GM04504 (cell line): ENCODE measurements at regions not wholly inside any gene's neighbourhood (a gene's known extent, or its start where the extent isn't known, plus 50 kb on each side); places are given as distances from the start of the nearest gene placed in this dataset.
A peak's percentile ranks its signal among the peaks of the same experiment; 100 is the strongest.
"Not testable (repeated sequence)": the region's sequence is repeated elsewhere in the genome, so short reads cannot be mapped to it uniquely, and the experiment has no call there.

Experiments
- DNase-seq: peaks from one replicate; pipeline ENCODE4 v3.0.0-alpha.2; 2012; ENCODE audit warnings: low read depth

GRCh38 chr15:47124430-47125102 is 592.7 kb upstream of the SEMA6D start:
- no peak for DNase-seq

- DNase-seq: no peak
Observed at GRCh38 chr15:47129033-47129432, 588.3 kb upstream of the SEMA6D start.

GRCh38 chr15:47131450-47131849 is 585.9 kb upstream of the SEMA6D start:
- not testable (repeated sequence) for DNase-seq

- no peak for DNase-seq
Observed at GRCh38 chr15:47135267-47135666, 582.0 kb upstream of the SEMA6D start.

GRCh38 chr15:47136236-47136635 is 581.1 kb upstream of the SEMA6D start:
- no peak for DNase-seq

GRCh38 chr15:47139965-47140364 is 577.3 kb upstream of the SEMA6D start:
- no peak for DNase-seq

GRCh38 chr15:47157827-47158226 is 559.5 kb upstream of the SEMA6D start:
- DNase-seq: no peak

GRCh38 chr15:47158573-47158972 is 558.7 kb upstream of the SEMA6D start:
- DNase-seq: no peak

- no peak for DNase-seq
Observed at GRCh38 chr15:47177177-47177576, 540.1 kb upstream of the SEMA6D start.

GRCh38 chr15:47179988-47180387 is 537.3 kb upstream of the SEMA6D start:
- no peak for DNase-seq

- DNase-seq: no peak
Observed at GRCh38 chr15:47182818-47183217, 534.5 kb upstream of the SEMA6D start.

- DNase-seq: no peak
Observed at GRCh38 chr15:47184003-47184907, 533.0 kb upstream of the SEMA6D start.

GRCh38 chr15:47184908-47185801 is 532.1 kb upstream of the SEMA6D start:
- no peak for DNase-seq

- no peak for DNase-seq
Observed at GRCh38 chr15:47186075-47186474, 531.2 kb upstream of the SEMA6D start.

- DNase-seq: no peak
Observed at GRCh38 chr15:47188758-47189507, 528.4 kb upstream of the SEMA6D start.

GRCh38 chr15:47194718-47195117 is 522.6 kb upstream of the SEMA6D start:
- no peak for DNase-seq

GRCh38 chr15:47196048-47196447 is 521.3 kb upstream of the SEMA6D start:
- DNase-seq: peak; percentile 62

GRCh38 chr15:47203993-47204392 is 513.3 kb upstream of the SEMA6D start:
- DNase-seq: no peak

GRCh38 chr15:47206358-47206978 is 510.8 kb upstream of the SEMA6D start:
- no peak for DNase-seq

- no peak for DNase-seq
Observed at GRCh38 chr15:47209591-47209990, 507.7 kb upstream of the SEMA6D start.
